NT2/D1 (cell line): ENCODE measurements at regions not wholly inside any gene's neighbourhood (a gene's known extent, or its start where the extent isn't known, plus 50 kb on each side); places are given as distances from the start of the nearest gene placed in this dataset.

Experiments
- SUZ12 ChIP-seq: IDR thresholded peaks from 2 replicates; pipeline ENCODE4 v1.6.1; 2011; ENCODE audit not compliant: insufficient read length, insufficient read depth; ENCODE audit errors: extremely low read depth
- YY1 ChIP-seq: IDR thresholded peaks from 2 replicates; pipeline ENCODE4 v1.6.1; 2011; ENCODE audit not compliant: insufficient read length, insufficient read depth
- ZNF274 ChIP-seq: IDR thresholded peaks from 2 replicates; pipeline ENCODE4 v1.6.1; 2011; ENCODE audit warnings: mild to moderate bottlenecking, low read depth, low read length

DNA sequence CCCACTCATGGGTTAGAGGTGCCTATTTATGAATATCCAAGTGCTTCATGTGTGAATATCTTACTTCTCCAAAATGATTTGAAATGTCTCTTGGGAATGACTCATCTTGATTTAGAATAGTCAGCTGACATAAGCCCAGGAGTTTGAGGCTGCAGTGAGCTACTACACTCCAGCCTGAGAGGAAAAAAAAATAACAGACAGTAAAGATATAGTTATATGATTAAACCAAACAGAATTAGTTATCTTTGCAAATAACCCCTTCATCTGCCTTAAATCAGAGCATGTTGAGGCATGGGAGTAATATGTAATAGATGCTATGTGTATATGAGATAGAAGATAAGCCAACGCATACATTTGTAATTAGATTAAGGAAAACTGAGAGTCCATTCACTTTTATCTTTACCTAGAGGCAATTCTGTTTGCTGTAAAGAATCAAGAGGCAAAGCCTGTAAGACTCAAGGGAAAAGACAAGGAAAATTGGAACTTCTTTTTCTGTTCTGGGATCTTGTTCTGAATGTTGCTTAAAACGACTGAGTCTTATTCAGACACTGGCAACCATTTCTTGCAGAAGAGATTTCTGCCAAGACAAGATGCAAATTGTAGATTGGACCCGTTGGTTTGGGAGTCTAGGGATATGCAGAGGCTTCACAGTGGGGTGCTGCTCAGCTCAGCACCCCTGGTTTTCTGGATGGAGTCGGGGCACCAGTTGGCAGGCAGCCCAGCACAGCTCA lies 104.4 kb downstream of the LIPG start:
- no peak for TF ChIP-seq ZNF274
- no peak for TF ChIP-seq SUZ12
- no peak for TF ChIP-seq YY1
